ENCODE measurements at regions not wholly inside any gene's neighbourhood (a gene's known extent, or its start where the extent isn't known, plus 50 kb on each side); places are given as distances from the start of the nearest gene placed in this dataset.
"Not testable (repeated sequence)": the region's sequence is repeated elsewhere in the genome, so short reads cannot be mapped to it uniquely, and the experiment has no call there.

GRCh38 chr4:138334346-138335016 lies 92.3 kb upstream of the SLC7A11 start:
- H3K4me3 ChIP-seq (ENCODE audit: control insufficient read depth, low read depth, low read length) = no peak overlapping the region
- no peak for TF ChIP-seq CTCF (conservative IDR thresholded peaks at IDR 0.05; ENCODE audit: control insufficient read depth, insufficient read depth, low read depth, low read length)
- no peak for DNase-seq (ENCODE audit: low read depth)

DNA sequence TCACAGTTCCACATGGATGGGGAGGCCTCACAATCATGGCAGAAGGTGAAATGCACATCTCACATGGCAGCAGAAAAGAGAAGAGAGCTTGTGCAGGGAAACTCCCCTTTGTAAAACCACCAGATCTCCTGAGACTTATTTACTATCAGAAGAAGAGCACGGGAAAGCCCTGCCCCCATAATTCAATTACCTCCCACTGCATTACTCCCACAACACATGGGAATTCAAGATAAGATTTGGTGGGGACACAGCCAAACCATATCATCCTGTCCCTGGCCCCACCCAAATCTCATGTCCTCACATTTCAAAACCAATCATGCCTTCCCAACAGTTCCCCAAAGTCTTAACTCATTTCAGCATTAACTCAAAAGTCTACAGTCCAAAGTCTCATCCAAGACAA lies 90.3 kb upstream of the SLC7A11 start:
- DNase-seq (ENCODE audit: low read depth); H3K4me3 ChIP-seq (ENCODE audit: control insufficient read depth, low read depth, low read length): not testable (repeated sequence)

DNA sequence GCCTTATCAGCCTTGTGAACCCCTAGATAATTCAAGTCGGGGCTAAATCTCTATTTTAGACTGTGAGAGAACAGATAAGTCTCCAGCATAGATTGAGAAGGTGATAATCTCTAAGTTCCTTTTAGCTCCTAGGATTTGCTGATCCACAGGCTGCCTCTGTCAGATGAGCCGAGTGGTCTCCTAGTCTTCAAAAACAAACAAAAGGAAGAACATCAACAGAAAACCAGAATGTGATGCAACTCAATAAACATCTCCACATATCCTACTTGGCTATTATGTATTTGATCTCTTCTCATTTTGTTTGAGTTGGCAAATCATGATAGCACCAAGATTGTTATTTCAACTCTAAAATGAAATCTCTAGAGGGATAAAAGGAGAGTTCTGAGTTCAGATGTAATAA lies 88.4 kb upstream of the SLC7A11 start:
- H3K4me3 ChIP-seq (ENCODE audit: control insufficient read depth, low read depth, low read length) = no peak overlapping the region
- DNase-seq (ENCODE audit: low read depth) = peak; percentile 1
- no peak for TF ChIP-seq CTCF (conservative IDR thresholded peaks at IDR 0.05; ENCODE audit: control insufficient read depth, insufficient read depth, low read depth, low read length)

GRCh38 chr4:138329506-138330070 lies 87.4 kb upstream of the SLC7A11 start:
- no peak for DNase-seq (ENCODE audit: low read depth)
- no peak overlapping the region for H3K4me3 ChIP-seq (ENCODE audit: control insufficient read depth, low read depth, low read length)
- no peak for TF ChIP-seq CTCF (conservative IDR thresholded peaks at IDR 0.05; ENCODE audit: control insufficient read depth, insufficient read depth, low read depth, low read length)

DNA sequence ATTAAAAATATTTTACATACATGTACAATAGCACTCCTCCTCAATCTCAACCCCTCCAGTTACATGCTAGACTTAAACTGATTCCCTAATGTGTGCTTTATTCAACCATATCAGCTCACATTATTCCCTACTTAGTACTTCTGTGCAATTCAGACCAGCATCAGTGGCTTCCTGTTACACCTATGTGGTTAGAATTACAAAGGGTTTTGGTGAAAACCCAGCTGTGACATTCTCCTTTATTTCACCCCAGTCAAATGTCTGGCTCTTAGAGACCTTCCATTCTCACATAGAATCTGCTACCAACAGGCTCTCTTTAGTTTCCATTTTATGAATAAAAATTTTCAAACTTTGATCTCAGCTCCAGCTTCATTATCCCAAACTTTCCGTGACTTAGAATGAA lies 85.2 kb upstream of the SLC7A11 start:
- no peak for TF ChIP-seq CTCF (conservative IDR thresholded peaks at IDR 0.05; ENCODE audit: control insufficient read depth, insufficient read depth, low read depth, low read length)

DNA sequence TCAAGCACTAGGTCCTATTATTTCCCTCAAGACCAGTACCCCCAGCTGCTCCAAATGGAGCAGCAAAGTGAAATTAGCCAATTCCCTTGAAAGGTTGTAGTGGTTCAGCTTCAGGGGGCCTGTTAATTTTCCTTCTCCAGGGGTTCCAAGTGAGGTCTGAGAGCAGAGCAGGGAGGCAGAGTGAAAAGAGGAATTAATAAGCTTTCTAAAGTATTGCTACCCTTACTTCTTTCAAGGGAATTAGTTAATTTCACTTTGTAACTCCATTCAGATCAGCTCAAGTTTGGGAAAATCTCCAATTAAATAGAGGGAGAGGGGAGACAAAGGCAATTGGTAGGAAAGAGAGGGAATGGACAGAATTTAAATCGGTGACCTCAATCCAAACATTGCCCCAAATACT lies 78.7 kb upstream of the SLC7A11 start:
- no peak overlapping the region for H3K4me3 ChIP-seq (ENCODE audit: control insufficient read depth, low read depth, low read length)
- no peak for DNase-seq (ENCODE audit: low read depth)
- no peak for TF ChIP-seq CTCF (conservative IDR thresholded peaks at IDR 0.05; ENCODE audit: control insufficient read depth, insufficient read depth, low read depth, low read length)

More for the DNA sequence above, 85.2 kb upstream of the SLC7A11 start:
- no peak for DNase-seq (ENCODE audit: low read depth)
- H3K4me3 ChIP-seq (ENCODE audit: control insufficient read depth, low read depth, low read length) = no peak overlapping the region

- no peak for TF ChIP-seq CTCF (conservative IDR thresholded peaks at IDR 0.05; ENCODE audit: control insufficient read depth, insufficient read depth, low read depth, low read length)
- no peak overlapping the region for H3K4me3 ChIP-seq (ENCODE audit: control insufficient read depth, low read depth, low read length)
- no peak for DNase-seq (ENCODE audit: low read depth)
Observed at GRCh38 chr4:138320030-138320429, 77.9 kb upstream of the SLC7A11 start.

Data from fibroblast of mammary gland (primary cell).